ENCODE measurements at regions not wholly inside any gene's neighbourhood (a gene's known extent, or its start where the extent isn't known, plus 50 kb on each side); places are given as distances from the start of the nearest gene placed in this dataset.
"Not testable (repeated sequence)": the region's sequence is repeated elsewhere in the genome, so short reads cannot be mapped to it uniquely, and the experiment has no call there.

DNA sequence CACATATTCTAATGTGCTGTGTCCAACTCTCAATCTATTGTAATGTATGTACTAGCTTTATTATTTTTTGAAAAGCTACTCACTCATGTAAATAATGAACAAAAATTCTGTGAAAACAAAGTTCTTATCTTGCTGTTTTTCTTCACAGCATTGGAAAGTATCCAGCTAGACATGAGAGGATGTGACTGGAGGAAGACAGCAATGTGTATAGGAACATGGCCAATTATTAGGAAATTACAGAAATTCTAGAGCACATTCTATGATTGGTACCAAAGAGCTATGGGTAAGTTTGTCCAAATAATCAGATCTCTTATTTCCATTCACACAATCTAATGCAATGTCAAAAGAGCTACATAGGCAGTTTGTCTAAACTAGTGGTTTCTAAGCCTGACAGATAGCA is 1100.2 kb downstream of the FSCB start:
- no peaks in the 10 kb centered on the region for H3K27me3 ChIP-seq (ENCODE audit: control insufficient read depth, insufficient read depth, low read length)
- ATAC-seq (no peak), DNase-seq (ENCODE audit: low read depth, low spot score) (no peak)
- no peaks in the 10 kb centered on the region for H3K9me3 ChIP-seq (ENCODE audit: control insufficient read depth, insufficient read depth, low read depth, low read length)
- no peak overlapping the region for H3K4me3 ChIP-seq (ENCODE audit: low read depth in 2 of 2, low read length in 2 of 2)
- TF ChIP-seq, protein P1, sequence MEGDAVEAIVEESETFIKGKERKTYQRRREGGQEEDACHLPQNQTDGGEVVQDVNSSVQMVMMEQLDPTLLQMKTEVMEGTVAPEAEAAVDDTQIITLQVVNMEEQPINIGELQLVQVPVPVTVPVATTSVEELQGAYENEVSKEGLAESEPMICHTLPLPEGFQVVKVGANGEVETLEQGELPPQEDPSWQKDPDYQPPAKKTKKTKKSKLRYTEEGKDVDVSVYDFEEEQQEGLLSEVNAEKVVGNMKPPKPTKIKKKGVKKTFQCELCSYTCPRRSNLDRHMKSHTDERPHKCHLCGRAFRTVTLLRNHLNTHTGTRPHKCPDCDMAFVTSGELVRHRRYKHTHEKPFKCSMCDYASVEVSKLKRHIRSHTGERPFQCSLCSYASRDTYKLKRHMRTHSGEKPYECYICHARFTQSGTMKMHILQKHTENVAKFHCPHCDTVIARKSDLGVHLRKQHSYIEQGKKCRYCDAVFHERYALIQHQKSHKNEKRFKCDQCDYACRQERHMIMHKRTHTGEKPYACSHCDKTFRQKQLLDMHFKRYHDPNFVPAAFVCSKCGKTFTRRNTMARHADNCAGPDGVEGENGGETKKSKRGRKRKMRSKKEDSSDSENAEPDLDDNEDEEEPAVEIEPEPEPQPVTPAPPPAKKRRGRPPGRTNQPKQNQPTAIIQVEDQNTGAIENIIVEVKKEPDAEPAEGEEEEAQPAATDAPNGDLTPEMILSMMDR (IDR thresholded peaks at IDR 0.05): no peak
- TF ChIP-seq TCF7L2 (IDR thresholded peaks at IDR 0.05; ENCODE audit: low read depth, low read length): no peak
- TF ChIP-seq POLR2AphosphoS5 (IDR thresholded peaks at IDR 0.05; ENCODE audit: low read depth, low read length): no peak
- TF ChIP-seq REST (IDR thresholded peaks at IDR 0.05; ENCODE audit: insufficient read depth in 1 of 2, low read depth in 2 of 2, low read length in 1 of 2): no peak
- TF ChIP-seq SIN3A (IDR thresholded peaks at IDR 0.05; ENCODE audit: borderline replicate concordance, insufficient read depth, low read depth, low read length): no peak
- no TSS peak for BruUV-seq (replicated peaks)
- CTCF ChIA-PET: no interaction called here
- POLR2A ChIA-PET: no interaction called here
- no peak overlapping the region for H3K27ac ChIP-seq (ENCODE audit: low read length)
- in situ Hi-C loops (cut with HindIII; ENCODE audit: low pct_unique_long_range_greater_than_20kb, low sequenced_read_pairs) (no loop called here), intact Hi-C loops (cut with micrococcal nuclease; ENCODE audit: unreplicated experiment) (no loop called here)
- H3K4me1 ChIP-seq (ENCODE audit: control insufficient read depth, insufficient read depth, low read length): no peaks in the 10 kb centered on the region
- H3K36me3 ChIP-seq (ENCODE audit: control insufficient read depth, insufficient read depth, low read length): no peaks in the 10 kb centered on the region

- BruUV-seq (replicated peaks): no TSS peak
- DNase-seq (ENCODE audit: low read depth, low spot score) (no peak), ATAC-seq (no peak)
- in situ Hi-C loops (cut with HindIII; ENCODE audit: low pct_unique_long_range_greater_than_20kb, low sequenced_read_pairs): no loop called here
- no peak overlapping the region for H3K4me3 ChIP-seq (ENCODE audit: low read depth in 2 of 2, low read length in 2 of 2)
- H3K4me1 ChIP-seq (ENCODE audit: control insufficient read depth, insufficient read depth, low read length): no peaks in the 10 kb centered on the region; the same call in 1 of the 2 replicates
- POLR2A ChIA-PET: no interaction called here
- no peaks in the 10 kb centered on the region for H3K36me3 ChIP-seq (ENCODE audit: control insufficient read depth, insufficient read depth, low read length)
- no peak overlapping the region for H3K27ac ChIP-seq (ENCODE audit: low read length)
- no peaks in the 10 kb centered on the region for H3K27me3 ChIP-seq (ENCODE audit: control insufficient read depth, insufficient read depth, low read length)
- H3K9me3 ChIP-seq (ENCODE audit: control insufficient read depth, insufficient read depth, low read depth, low read length): no peaks in the 10 kb centered on the region
- intact Hi-C loops (cut with micrococcal nuclease; ENCODE audit: unreplicated experiment): no loop called here
- TF ChIP-seq POLR2AphosphoS5 (IDR thresholded peaks at IDR 0.05; ENCODE audit: low read depth, low read length) (no peak), TCF7L2 (IDR thresholded peaks at IDR 0.05; ENCODE audit: low read depth, low read length) (peak; percentile 60), SIN3A (IDR thresholded peaks at IDR 0.05; ENCODE audit: borderline replicate concordance, insufficient read depth, low read depth, low read length) (no peak)
- CTCF ChIA-PET: no interaction called here
Observed at GRCh38 chr14:43399289-43399688, 1107.8 kb downstream of the FSCB start.

- BruUV-seq (replicated peaks); CTCF ChIA-PET; H3K27me3 ChIP-seq (ENCODE audit: control insufficient read depth, insufficient read depth, low read length); intact Hi-C loops (cut with micrococcal nuclease; ENCODE audit: unreplicated experiment); H3K9me3 ChIP-seq (ENCODE audit: control insufficient read depth, insufficient read depth, low read depth, low read length); POLR2A ChIA-PET; H3K4me1 ChIP-seq (ENCODE audit: control insufficient read depth, insufficient read depth, low read length); in situ Hi-C loops (cut with HindIII; ENCODE audit: low pct_unique_long_range_greater_than_20kb, low sequenced_read_pairs); DNase-seq (ENCODE audit: low read depth, low spot score); H3K27ac ChIP-seq (ENCODE audit: low read length); H3K4me3 ChIP-seq (ENCODE audit: low read depth in 2 of 2, low read length in 2 of 2); H3K36me3 ChIP-seq (ENCODE audit: control insufficient read depth, insufficient read depth, low read length); ATAC-seq: not testable (repeated sequence)
Observed at GRCh38 chr14:43370565-43370896, 1136.6 kb downstream of the FSCB start.

All from Panc1 (cell line).